SW480 (cell line): ENCODE measurements at regions not wholly inside any gene's neighbourhood (a gene's known extent, or its start where the extent isn't known, plus 50 kb on each side); places are given as distances from the start of the nearest gene placed in this dataset.
"Not testable (repeated sequence)": the region's sequence is repeated elsewhere in the genome, so short reads cannot be mapped to it uniquely, and the experiment has no call there.

Experiments
- DNase-seq: peaks from one replicate; pipeline ENCODE4 v3.0.0-alpha.2; 2016; ENCODE audit warnings: low spot score

DNA sequence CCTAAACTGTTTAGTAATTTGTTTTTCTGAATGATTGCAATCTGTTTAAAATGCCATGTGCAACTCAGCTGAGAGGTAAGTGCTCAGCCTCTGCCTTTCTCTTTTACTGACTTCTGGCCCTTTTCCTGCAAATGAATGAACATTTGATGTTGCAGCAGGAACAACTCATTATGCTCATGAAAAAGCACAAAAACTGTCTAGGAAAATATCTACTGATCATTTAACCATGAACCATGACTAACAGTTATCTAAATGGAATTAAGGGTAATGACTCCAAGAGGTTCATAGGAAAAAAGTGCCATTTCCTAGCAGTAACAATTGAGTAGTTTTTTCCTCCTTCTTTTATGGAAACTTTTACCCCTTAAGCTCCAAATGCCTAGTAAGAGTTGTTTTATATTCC, 70.6 kb upstream of the ANKH start:
- no peak for DNase-seq

DNA sequence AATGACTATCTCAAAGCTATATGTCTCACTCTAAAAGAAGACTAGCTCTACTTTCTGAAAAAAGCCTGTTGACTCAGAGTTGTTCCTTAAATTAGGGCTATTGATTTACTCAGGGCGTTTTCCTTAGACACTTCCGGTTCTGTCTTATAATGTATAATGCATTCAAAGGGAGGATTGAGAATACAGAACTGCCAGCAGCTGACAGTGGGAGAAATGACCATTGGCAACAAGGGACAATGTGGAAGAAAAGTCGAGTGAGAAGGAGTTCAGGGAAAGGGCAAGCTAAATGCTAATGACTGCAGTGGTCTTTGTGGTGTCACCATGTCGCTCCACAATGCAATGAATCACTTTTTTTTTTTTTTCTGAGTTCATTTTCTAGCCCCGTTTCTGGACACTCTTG, 65.7 kb upstream of the ANKH start:
- no peak for DNase-seq

DNA sequence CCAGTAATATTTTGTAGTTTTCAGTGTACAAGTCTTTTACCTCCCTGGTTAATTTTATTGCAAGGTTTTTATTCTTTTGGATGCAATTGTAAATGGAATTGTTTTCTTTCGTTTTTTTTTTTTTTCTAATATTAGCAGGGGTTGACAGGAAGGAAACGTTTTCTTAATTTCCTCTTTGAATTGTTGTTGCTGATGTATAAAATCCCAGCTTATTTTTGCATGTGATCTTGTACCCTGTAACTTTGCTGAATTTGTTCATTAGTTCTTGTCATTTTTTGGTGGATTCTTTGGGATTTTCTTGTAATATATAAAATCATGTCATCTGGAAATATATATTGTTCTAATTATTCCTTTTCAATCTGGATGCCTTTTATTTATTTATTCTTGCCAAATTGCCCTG, 65.0 kb upstream of the ANKH start:
- DNase-seq: no peak

DNA sequence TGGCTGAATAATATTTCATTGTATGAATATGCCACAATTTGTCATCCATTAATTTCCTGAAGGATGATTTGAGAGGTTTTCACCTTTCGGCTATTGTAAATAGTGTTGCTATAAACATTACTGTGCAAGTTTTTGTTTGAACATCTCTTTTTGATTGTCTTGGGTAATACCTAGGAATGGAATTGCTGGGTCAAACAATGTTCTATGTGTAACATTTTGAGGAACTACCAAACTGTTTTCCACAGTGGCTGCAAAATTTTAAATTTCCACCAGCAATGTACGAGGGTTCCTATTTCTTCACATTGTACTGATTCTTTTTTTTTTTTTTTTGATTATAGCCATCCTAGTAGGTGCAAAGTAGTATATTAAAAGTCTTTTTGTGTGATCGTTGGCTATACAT, 63.8 kb upstream of the ANKH start:
- no peak for DNase-seq

DNA sequence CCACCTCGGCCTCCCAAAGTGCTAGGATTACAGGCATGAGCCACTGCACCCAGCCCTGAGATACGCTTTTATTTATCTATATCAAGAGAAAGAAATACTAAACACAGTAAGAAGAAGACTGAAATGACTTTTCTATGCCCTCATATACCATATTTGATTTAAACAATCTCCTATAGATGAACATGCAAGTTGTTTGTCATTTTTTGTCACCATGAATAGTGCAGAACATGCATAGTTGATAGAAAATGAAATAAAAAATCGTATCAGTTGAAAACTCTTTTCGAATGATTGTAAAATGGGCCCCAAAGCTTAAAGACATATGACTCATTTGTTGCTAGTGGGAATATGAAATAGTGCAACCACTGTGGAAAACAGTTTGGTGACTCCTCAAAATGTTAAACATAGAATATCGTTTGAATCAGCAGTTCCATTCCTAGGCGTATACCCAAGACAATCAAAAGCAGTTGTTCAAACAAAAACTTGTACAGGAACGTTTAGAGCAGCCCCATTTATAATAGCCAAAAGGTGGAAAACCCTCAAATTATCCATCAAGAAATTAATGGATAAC, 61.4 kb upstream of the ANKH start:
- DNase-seq: no peak

DNA sequence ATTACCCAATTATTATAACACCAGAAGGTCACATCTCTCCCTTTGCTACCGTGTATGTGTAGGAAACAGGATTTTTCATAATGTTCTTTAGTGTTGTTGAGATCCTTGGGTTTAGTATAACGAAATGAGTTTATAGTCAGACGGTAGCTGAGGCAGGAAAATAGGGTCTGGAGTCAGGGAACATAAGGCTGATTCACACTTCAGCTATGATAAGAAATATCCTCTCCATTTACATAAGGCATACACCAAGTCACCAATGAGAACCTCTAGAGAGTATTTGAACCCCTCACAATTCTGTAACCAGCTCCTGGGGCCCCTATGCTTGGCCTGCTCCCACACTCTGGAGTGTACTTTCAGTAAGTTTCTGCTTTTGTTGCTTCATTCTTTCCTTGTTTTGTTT, 58.9 kb upstream of the ANKH start:
- DNase-seq: no peak

DNA sequence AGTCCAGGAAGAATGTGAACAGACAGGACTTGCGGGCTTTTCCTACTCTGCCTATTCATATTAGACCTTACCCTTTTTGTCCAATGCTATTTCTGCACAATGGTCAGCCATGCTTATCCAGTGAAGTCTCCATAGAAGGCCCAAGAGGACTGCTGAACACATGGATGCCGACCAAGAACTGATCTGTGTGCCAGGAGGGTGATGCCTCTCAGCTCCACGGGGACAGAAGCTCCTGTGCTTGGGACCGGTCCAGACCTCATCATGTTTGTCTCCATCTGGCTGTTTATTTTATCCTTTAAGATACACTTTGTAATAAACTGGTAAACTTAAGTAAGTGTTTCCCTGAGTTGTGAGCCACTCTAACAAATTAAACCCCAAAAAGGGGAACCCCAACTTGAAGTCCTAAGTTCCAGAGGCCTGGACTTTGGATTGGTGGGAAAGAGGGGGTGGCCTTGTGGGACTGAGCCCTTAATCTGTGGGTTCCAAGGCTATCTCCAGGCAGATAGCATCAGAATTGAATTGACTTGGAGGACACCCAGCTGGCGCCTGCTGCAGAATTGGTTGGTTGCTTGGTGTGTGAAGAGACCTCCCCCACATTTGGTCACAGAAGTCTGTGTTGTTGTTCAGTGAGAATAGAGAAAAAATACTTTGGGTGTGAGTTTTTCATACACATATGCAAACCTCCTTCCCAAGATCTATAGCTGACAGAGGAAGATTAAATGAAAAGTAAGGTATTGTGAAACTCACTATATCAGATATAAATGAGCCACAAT, 57.9 kb upstream of the ANKH start:
- no peak for DNase-seq

DNA sequence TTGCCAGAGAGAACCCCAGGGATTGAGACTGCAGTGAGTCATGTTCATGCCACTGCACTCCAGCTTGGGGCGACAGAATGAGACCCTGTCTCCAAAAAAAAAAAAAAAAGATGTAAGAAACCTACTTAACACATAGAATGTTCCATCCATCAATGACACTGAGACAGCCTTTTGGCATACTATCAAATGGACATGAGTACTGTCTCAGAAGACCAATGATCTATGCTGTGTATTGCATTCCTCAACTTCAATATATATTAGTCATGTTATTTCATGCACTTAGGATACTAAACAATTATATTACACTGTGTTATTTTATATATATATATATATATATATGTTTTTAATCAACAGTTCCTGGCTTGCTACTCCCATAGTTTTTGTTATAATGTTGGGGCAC, 57.1 kb upstream of the ANKH start:
- DNase-seq: no peak

DNA sequence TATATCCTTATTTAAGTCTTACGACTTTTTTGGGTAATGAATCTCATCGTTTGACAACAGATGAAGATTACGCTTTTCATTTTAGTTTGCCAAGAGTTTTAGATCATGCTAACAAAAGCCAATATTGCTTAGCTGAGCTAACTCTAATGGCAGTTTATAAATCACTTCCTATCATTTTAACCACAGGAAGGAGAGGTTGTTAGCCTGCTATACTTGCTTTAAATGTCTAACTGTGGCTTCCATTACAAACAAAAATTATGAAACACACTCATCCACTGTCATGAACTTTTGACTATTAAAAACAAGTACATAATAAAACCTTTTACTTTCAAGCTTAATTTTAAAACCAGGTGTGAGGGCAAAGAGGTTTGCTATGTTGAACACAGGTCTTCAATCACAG, 53.7 kb upstream of the ANKH start:
- DNase-seq: no peak

DNA sequence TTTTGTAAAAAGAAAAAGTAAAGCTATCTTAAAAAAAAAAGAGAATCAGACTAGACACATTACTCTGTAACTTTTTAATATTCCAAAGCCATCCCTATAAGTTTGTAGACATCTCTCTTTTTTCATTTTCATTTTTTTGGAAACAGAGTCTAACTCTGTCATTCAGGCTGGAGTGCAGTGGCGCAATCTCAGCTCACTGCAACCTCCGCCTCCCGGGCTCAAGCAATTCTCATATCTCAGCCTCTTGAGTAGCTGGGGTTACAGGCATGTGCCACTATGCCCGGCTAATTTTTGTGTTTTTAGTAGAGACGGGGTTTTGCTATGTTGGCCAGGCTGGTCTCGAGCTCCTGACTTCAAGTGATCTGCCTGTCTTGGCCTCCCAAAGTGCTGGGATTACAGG, 51.4 kb upstream of the ANKH start:
- DNase-seq: not testable (repeated sequence)

DNA sequence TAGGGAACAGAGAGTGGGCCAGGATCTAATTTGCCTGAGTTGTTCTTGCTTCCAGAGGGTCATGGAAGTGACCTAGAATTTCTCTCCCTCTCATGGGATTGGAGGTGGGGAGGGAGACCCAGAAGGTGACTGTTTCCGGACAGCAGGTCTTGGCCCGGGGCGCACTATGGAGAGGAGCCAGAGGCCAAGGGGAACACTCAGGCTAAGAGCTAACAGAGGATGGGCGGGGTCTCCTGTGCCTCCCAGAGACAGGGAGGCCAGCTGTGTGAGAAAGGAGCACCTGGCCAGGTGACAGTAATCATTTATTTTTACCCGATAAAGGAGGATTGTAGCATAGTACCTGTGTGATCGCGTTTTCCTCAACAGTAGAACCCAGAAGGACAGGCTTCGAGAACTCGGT, 50.9 kb upstream of the ANKH start:
- DNase-seq: no peak
